ENCODE measurements at regions not wholly inside any gene's neighbourhood (a gene's known extent, or its start where the extent isn't known, plus 50 kb on each side); places are given as distances from the start of the nearest gene placed in this dataset.

DNA sequence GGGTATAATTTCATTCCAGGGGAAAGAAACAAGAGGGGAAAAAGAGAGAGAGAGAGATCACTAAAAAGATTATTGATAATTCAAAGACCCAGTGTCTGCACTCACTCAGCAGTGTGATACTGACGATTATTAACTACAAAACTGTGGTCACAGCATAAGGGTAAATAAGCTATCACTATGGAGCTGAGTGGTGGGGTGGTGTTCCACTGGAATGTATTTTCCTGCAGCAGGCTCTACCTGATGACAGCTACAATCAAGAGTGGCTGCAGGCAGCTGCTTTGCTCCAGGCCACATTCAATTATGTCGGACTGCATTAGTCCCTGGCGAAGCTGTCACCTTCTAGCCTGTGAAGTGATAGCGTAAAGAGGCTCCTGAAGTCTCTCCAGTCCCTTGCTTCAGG, 122.2 kb upstream of the TFAP2D start:
- ChIA-PET POLR2A (no interaction called here), CTCF (interaction anchor here (0.9 kb wide), 1 partner anchor 464 kb away, joined by 3 read pairs; no protein-coding TSS in a partner anchor)
- H3K9me3 ChIP-seq (ENCODE audit: control insufficient read depth, insufficient read depth, low read depth, low read length): no peaks in the 10 kb centered on the region
- no peak overlapping the region for H3K4me3 ChIP-seq (ENCODE audit: low read depth, low read length)
- H3K27ac ChIP-seq (ENCODE audit: extremely low read depth, low read depth, low read length): no peak overlapping the region
- H3K4me1 ChIP-seq (ENCODE audit: control insufficient read depth, insufficient read depth, low read length): no peaks in the 10 kb centered on the region
- no peaks in the 10 kb centered on the region for H3K36me3 ChIP-seq (ENCODE audit: control insufficient read depth in 2 of 2, insufficient read depth in 1 of 2, low read length in 2 of 2)
- TF ChIP-seq ZNF530 (tag by site-specific recombination; IDR thresholded peaks at IDR 0.05; ENCODE audit: low read depth): no peak

DNA sequence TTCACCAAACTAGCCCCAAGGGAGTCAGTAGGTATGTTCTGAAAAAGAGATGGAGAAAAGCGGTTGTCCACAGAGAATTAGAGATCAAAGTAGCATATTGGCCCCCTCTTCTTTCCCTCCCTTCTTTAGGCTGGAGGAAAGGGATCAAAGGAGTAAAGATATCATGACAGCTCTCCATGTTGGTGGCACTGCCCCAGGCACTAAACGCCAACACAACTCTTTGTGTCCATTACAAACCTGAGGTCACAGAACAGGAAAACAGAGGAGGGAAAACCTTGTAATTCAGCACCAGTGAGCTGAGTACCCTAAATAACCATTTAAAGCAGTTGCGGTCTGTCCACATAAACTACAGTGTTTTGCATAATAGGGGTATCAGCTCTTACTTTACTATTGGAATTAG, 113.0 kb upstream of the TFAP2D start:
- TF ChIP-seq, protein P1, sequence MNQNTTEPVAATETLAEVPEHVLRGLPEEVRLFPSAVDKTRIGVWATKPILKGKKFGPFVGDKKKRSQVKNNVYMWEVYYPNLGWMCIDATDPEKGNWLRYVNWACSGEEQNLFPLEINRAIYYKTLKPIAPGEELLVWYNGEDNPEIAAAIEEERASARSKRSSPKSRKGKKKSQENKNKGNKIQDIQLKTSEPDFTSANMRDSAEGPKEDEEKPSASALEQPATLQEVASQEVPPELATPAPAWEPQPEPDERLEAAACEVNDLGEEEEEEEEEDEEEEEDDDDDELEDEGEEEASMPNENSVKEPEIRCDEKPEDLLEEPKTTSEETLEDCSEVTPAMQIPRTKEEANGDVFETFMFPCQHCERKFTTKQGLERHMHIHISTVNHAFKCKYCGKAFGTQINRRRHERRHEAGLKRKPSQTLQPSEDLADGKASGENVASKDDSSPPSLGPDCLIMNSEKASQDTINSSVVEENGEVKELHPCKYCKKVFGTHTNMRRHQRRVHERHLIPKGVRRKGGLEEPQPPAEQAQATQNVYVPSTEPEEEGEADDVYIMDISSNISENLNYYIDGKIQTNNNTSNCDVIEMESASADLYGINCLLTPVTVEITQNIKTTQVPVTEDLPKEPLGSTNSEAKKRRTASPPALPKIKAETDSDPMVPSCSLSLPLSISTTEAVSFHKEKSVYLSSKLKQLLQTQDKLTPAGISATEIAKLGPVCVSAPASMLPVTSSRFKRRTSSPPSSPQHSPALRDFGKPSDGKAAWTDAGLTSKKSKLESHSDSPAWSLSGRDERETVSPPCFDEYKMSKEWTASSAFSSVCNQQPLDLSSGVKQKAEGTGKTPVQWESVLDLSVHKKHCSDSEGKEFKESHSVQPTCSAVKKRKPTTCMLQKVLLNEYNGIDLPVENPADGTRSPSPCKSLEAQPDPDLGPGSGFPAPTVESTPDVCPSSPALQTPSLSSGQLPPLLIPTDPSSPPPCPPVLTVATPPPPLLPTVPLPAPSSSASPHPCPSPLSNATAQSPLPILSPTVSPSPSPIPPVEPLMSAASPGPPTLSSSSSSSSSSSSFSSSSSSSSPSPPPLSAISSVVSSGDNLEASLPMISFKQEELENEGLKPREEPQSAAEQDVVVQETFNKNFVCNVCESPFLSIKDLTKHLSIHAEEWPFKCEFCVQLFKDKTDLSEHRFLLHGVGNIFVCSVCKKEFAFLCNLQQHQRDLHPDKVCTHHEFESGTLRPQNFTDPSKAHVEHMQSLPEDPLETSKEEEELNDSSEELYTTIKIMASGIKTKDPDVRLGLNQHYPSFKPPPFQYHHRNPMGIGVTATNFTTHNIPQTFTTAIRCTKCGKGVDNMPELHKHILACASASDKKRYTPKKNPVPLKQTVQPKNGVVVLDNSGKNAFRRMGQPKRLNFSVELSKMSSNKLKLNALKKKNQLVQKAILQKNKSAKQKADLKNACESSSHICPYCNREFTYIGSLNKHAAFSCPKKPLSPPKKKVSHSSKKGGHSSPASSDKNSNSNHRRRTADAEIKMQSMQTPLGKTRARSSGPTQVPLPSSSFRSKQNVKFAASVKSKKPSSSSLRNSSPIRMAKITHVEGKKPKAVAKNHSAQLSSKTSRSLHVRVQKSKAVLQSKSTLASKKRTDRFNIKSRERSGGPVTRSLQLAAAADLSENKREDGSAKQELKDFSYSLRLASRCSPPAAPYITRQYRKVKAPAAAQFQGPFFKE (tag by site-specific recombination; IDR thresholded peaks at IDR 0.05; ENCODE audit: borderline replicate concordance): no peak
- TF ChIP-seq ZNF423 (tag by site-specific recombination; IDR thresholded peaks at IDR 0.05) (no peak), YY1 (tag by site-specific recombination; IDR thresholded peaks at IDR 0.05) (no peak), ZNF302 (tag by site-specific recombination; IDR thresholded peaks at IDR 0.05; ENCODE audit: low read depth) (no peak), ZNF660 (tag by site-specific recombination; IDR thresholded peaks at IDR 0.05) (no peak), ZNF560 (tag by site-specific recombination; IDR thresholded peaks at IDR 0.05; ENCODE audit: borderline replicate concordance) (no peak), ZNF48 (tag by site-specific recombination; IDR thresholded peaks at IDR 0.05) (no peak), SP7 (tag by site-specific recombination; IDR thresholded peaks at IDR 0.05) (no peak), ZNF549 (tag by site-specific recombination; IDR thresholded peaks at IDR 0.05) (no peak)
- TF ChIP-seq, protein P2, sequence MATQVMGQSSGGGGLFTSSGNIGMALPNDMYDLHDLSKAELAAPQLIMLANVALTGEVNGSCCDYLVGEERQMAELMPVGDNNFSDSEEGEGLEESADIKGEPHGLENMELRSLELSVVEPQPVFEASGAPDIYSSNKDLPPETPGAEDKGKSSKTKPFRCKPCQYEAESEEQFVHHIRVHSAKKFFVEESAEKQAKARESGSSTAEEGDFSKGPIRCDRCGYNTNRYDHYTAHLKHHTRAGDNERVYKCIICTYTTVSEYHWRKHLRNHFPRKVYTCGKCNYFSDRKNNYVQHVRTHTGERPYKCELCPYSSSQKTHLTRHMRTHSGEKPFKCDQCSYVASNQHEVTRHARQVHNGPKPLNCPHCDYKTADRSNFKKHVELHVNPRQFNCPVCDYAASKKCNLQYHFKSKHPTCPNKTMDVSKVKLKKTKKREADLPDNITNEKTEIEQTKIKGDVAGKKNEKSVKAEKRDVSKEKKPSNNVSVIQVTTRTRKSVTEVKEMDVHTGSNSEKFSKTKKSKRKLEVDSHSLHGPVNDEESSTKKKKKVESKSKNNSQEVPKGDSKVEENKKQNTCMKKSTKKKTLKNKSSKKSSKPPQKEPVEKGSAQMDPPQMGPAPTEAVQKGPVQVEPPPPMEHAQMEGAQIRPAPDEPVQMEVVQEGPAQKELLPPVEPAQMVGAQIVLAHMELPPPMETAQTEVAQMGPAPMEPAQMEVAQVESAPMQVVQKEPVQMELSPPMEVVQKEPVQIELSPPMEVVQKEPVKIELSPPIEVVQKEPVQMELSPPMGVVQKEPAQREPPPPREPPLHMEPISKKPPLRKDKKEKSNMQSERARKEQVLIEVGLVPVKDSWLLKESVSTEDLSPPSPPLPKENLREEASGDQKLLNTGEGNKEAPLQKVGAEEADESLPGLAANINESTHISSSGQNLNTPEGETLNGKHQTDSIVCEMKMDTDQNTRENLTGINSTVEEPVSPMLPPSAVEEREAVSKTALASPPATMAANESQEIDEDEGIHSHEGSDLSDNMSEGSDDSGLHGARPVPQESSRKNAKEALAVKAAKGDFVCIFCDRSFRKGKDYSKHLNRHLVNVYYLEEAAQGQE (tag by site-specific recombination; IDR thresholded peaks at IDR 0.05): no peak
- no peaks in the 10 kb centered on the region for H3K36me3 ChIP-seq (ENCODE audit: control insufficient read depth in 2 of 2, insufficient read depth in 1 of 2, low read length in 2 of 2)
- ChIA-PET CTCF (interaction anchor here (0.6 to 2.3 kb wide), 6 partner anchors 104 to 1419 kb away, joined by 3 to 18 read pairs (median 5); no protein-coding TSS in a partner anchor), POLR2A (no interaction called here)
- no peaks in the 10 kb centered on the region for H3K9me3 ChIP-seq (ENCODE audit: control insufficient read depth, insufficient read depth, low read depth, low read length)
- no peak overlapping the region for H3K4me3 ChIP-seq (ENCODE audit: low read depth, low read length)
- no peak overlapping the region for H3K27ac ChIP-seq (ENCODE audit: extremely low read depth, low read depth, low read length)
- no peaks in the 10 kb centered on the region for H3K4me1 ChIP-seq (ENCODE audit: control insufficient read depth, insufficient read depth, low read length)

DNA sequence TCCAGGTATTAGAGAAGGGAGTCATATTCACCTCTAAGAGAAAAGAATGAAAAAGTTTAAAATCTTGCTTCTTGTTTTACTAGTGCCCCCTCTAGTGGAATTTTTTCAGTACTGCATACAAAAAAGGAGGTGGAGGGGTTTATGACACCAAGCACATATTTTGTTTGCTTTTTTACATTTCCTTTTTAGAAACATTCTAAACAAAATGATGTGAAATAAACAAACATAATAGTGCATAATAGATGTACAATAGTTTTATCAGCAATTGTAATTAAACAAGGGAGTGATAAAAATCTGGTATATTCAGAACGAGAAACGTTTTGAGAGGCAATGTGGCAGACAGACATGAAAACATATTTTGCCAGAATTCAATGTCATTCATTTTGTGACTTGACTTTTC, 111.0 kb upstream of the TFAP2D start:
- Histone ChIP-seq H3K36me3 (ENCODE audit: control insufficient read depth in 2 of 2, insufficient read depth in 1 of 2, low read length in 2 of 2) (no peaks in the 10 kb centered on the region), H3K27ac (ENCODE audit: extremely low read depth, low read depth, low read length) (no peak overlapping the region), H3K4me3 (ENCODE audit: low read depth, low read length) (no peak overlapping the region), H3K9me3 (ENCODE audit: control insufficient read depth, insufficient read depth, low read depth, low read length) (no peaks in the 10 kb centered on the region), H3K4me1 (ENCODE audit: control insufficient read depth, insufficient read depth, low read length) (no peaks in the 10 kb centered on the region)
- CTCF ChIA-PET: interaction anchor here (0.7 to 2.3 kb wide), 2 partner anchors 21 to 471 kb away, joined by 3 to 18 read pairs; no protein-coding TSS in a partner anchor
- TF ChIP-seq ZNF654 (tag by site-specific recombination; IDR thresholded peaks at IDR 0.05; ENCODE audit: low read depth) (peak; percentile 64), ZNF561 (tag by site-specific recombination; IDR thresholded peaks at IDR 0.05; ENCODE audit: borderline replicate concordance) (no peak), SETDB1 (IDR thresholded peaks at IDR 0.05; ENCODE audit: insufficient read length, low read length) (no peak), ZNF175 (tag by site-specific recombination; IDR thresholded peaks at IDR 0.05) (no peak)
- POLR2A ChIA-PET: no interaction called here

All from HEK293 (cell line).